ENCODE measurements at regions not wholly inside any gene's neighbourhood (a gene's known extent, or its start where the extent isn't known, plus 50 kb on each side); places are given as distances from the start of the nearest gene placed in this dataset.
"Not testable (repeated sequence)": the region's sequence is repeated elsewhere in the genome, so short reads cannot be mapped to it uniquely, and the experiment has no call there.

DNA sequence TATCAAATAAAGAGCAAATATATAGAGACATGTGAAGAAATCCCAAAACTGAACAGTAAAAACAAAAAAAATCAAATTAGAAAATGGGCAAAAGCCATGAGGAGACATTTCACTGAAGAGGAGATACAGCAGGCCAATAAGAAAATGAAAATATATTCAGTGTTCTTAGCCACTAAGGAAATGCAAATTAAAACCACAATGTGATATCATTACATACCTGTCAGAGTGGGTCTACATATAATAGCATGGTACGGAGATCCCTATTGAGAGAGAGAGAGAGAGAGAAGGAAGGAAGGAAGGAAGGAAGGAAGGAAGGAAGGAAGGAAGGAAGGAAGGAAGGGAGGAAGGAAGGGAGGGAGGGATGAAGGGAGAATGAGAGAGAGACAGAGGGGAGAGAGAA lies 707.0 kb upstream of the ACTRT1 start:
- DNase-seq, result no peak

DNA sequence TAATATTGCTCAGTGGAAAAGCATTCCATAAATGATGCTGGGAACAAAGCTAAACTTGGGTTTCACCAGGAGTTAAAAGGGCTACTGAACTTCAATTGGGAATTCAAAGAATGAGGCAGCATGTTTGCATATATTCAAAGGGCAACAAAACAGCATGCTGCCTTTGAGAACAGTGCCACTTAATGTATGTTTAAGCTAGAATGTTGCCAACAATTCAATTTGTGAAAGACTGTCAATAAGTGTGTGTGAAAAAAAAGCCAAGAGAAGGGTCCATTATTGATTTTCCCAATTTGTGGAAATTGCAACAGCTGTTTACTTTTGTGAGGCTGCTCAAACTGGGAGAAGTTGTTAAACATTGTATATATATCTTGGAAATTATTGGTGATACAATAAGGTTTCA lies 701.9 kb upstream of the ACTRT1 start:
- DNase-seq, result no peak

DNA sequence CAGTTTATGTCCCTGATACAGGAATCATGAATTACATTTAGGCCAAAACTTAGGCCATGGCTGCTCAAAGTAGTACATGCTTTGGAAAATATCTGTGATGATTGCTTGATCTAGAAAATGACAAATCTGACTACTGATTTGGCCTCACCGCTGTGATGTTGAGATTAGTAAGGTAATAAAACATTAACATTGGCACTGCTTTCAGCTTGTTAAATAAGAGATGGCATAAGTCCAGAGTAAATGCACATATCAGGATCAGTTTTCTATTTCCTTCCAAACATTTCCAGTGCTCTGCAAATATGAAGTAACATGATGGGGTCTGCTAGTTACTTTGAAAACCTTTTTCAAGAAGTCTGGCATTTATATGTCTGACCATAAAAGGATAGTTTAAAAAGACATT lies 687.3 kb upstream of the ACTRT1 start:
- no peak for DNase-seq

DNA sequence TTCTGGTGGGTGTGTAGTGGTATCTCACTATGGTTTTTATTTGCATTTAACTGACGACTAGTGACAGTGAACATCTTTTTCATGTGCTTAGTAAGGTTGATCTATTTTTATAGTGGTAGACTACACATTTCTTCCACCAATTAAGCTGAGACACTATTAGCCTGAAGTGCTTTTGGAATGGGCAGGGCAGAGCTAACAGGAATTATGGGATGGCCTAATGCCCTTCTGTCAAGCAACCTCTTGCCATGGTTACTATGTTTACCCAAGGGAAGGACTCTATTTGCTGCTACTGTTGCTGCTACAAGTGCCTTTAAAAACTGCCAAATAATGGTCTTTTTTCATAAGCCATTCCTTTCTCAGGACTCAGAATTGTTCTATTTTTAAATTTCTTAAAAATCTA lies 676.7 kb upstream of the ACTRT1 start:
- DNase-seq, result no peak

DNA sequence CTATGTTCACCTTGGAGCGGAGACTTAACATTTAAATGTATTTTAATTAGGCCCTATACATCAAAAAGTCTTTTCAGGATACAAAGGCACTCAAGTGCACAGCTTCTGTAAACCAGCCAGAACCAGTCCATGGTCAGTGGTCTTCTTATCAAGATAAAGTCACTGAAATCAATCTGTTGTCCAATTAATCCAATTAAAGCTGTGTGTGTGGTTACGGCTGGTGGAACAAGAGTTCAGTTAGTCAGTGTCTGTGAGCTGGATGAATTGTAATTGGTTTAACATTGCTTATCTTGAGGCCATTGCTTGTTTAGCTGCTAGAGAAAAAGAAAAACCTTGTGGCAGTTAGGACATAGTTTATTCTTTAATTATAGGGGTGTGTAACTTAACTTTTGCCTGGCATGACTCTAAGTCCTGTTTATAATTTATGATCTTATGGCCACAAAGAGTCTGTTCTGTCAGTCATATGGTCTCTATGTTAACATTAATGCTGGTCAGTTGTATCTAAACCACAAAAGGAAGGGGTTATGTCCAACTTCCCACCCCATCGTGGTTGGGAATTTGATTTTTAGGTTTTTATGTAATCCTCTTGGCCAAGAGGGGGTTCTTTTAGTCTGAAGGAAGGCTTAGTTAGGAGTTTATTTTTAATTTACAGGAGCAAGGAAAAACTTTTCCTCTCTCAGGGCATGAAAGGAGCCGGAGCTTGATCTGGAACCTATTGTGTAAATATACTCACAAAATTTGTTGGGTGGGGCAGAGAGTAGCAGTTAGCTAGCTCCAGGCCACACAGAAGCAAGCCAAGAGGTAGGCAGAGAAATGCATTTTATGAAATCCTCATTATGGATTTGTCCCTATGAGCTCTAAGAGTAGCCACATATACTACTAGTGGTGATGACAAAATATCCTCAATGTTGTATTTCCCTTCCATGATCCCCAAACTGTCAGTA lies 665.7 kb upstream of the ACTRT1 start:
- no peak for DNase-seq

DNA sequence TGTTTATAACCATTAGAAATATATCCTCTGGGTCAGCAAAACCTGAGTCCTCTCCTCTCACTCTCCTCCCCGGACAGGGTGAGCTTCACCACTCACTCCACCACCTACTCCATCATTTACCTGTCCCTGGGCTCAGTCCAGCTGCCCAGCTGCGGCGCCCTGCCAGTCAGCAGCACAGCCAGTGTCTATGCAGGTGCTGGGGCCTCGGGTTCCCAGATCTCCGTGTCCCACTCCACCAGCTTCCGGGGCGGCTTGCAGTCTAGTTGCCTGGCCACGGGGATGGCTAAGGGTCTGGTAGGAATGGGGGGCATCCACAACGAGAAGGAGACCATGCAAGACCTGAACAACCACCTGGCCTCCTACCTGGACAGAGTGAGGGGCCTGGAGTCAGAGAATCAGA lies 662.2 kb upstream of the ACTRT1 start:
- DNase-seq, result no peak

DNA sequence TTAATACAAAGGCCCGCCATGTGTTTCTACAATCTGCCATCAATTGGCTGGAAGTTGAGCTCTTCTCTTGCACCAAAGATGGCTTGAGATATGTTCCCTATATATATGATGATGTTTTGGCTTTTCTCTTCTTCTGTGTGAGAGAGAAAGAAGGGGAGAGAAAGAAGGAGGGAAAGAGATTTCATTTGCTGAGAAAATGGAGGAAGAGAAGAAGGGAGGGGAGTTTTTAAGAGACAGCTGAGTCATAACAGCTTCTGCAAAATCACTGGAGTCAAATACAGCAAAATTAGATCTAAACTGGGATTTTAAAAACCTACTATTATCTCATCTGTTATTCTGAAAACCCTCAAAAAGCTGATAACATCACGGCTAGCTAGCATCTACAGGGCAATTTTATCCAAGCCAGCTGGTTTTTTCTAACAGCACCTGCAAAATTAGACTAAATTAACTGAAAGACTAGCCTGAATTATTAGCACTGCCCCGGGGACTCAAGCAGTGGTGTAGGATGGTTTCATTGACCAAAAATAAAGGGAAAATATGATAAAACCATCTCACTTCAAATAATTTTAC lies 647.6 kb upstream of the ACTRT1 start:
- no peak for DNase-seq

DNA sequence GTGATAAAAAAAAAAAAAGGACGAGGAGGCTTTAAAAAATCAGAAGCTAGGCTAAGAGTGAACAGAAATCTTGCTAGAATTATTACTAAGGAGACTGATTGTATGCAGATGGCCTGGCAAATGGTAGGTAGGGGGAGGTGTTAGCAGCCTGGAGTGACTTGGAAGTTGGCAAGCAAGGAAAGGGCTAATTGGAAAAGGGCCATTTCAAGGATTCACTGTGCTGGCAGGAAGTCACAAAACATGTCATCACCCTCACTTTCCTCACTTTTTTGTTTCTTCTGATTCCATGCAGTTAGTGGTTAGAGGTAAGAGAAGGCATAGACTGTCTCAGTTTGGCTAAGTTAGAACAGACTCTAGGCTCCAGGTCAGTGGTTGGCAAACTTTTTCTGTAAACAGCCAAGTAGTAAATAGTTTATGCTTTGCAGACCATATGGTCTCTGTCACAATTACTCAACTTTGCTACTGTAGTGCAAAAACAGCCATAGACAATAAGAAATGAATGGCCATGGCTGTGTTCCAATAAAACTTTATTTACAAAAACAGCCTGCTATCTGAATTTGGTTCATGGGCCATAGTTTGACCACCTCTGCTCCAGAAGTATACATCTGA lies 646.5 kb upstream of the ACTRT1 start:
- DNase-seq, result no peak

DNA sequence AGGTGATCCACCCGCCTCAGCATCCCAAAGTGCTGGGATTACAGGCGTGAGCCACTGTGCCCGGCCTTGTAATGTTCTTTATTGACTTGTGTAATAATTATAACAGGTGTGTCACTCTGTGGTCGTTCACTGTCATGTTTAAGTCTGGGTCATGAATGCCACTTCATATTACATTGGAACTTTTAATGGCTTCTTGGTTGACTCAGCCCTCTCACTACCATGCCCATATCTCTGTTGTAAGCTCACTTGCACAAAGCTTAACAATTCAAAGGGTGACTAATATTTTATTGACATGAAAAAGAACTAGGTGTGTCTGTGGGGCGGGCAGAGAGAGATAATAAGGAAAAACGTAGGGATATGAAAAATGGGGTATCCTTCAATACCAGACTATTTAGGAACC lies 639.7 kb upstream of the ACTRT1 start:
- no peak for DNase-seq

DNA sequence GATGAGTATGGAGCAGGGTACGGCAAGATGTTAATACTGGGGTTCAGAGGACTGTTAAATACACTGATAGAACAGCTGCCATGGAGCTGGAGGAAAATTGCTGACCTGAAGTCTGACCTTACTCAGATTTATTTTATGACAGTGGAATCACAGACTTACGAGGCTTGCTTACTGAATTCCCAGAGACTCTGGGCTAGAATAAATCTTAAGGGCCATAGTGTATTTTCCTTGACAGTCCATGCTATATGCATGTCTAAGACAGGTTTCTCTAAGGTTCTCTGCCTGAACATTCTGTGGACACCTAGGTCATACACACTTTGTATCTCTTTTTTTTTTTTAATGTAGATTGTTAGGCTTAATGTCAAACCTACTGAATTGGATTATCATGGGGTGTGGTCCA lies 633.2 kb upstream of the ACTRT1 start:
- DNase-seq, result no peak

DNA sequence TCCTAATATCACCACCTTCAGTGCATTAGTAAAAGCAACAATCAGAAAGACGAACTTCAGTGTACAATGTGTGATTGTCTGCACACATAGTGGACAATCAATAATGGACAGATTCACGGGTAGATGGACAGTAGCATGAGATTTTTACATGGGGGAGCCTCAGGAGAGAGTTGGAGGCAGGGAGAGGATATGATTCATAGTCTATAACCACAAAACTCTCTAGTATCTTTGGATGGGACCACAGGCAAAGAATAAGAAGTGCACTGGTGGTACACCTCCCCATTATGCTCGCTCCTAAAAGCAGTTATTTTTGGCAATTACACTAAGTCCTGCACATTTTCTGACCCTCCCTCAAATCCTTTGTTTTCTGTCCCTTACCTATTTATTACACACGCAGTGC lies 624.4 kb upstream of the ACTRT1 start:
- DNase-seq, result no peak

DNA sequence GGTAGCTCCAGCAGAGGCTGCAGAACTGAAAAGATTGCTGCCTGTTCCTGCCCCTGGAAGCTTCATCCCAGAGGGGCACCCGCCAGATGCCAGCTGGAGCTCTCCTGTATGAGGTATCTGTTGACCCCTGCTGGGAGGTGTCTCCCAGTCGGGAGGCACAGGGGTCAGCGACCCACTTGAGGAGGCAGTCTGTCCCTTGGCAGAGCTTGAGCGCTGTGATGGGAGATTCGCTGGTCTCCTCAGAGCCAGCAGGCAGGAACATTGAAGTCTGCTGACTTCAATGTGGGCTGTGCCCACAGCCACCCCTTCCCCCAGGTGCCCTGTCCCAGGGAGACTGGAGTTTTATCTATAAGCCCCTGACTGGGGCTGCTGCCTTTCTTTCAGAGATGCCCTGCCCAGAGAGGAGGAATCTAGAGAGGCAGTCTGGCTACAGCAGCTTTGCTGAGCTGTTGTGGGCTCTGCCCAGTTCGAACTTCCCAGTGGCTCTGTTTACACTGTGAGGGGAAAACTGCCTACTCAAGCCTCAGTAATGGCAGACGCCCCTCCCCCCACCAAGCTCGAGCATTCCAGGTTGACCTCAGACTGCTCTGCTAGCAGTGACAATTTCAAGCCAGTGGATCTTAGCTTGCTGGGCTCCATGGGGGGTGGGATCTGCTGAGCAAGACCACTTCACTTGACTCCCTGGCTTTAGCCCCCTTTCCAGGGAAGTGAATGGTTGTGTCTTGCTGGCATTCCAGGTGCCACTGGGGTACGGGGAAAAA lies 622.3 kb upstream of the ACTRT1 start:
- not testable (repeated sequence) for DNase-seq

DNA sequence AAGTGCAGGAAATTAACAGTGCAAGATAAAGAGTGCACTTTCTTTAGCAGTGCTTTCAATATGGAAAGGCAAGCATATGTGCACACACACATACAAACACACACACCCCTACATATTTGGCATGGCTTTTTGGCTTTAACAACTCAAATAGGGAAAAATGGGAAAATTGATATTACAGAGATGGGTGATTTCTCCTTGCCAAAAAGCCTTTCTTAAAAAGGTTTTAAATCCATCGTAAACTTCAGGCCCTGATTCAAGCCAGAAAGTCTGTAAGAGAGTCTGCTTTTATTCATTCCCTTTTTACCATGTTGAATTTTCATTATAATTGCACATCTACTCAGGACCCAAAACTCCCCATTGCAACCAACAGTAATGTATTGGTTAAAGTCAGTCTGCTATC lies 612.0 kb upstream of the ACTRT1 start:
- no peak for DNase-seq

DNA sequence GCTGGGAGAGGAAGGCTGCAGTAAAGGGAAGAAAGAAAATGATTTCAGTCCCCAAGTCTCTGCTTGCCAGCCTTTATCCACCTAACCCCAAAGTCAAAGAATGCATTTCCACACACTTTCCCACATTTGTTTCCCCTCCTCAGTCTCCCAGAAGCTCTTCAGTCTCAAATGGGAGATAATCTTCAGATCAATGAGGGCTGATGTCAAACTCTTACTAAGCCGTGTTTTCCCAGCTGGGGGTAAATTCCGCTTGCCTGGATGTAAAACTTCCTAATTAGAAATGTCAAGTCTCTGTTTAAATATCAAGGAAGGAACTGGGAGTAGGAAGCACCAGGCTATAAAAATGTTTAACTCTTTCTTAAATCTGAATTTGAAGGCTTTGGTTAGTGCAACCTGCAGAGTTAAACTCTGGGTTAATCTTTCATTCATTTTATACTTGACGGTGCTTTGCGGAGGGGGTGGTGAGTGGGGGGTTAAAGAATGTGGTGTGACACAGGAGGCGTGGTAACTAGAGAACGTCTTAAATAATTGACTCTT lies 601.4 kb upstream of the ACTRT1 start:
- no peak for DNase-seq

DNA sequence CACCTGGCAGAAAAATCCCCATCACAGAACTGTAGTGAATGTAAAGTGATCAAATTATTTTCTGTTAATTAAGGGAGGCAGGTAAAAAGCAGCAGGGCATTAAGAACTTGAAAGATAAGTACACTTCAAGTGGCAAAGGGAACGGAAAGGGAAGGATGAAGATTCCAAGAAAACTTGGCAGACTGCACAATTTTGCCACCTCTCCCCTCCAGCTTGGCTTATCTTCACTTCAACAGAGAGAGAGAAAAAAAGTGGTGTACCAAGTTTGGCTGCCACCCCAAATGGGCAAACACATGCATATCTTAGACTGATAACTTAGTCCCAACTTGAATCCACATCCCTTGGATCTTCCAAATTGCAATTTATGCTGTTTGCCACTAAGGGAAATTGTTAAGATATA lies 598.1 kb upstream of the ACTRT1 start:
- no peak for DNase-seq

DNA sequence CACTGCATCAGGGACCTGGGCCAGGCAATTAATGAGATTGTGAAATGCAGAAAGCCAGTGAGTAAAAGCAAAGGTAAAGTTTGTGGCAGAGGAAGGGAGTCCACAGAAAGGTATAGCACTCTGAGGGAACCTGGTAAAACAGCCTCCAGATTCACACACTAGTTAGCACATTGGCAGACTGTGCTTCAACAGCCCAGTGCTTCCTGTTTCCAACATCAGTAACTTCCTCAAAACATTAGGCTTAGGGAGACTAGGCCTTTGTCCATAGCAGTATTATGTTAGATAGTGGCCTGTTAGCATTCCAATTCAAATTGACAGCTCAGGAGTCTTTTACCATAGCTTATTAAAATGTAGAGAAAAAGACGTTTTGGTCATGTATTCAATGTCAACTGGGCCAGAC lies 582.6 kb upstream of the ACTRT1 start:
- no peak for DNase-seq

DNA sequence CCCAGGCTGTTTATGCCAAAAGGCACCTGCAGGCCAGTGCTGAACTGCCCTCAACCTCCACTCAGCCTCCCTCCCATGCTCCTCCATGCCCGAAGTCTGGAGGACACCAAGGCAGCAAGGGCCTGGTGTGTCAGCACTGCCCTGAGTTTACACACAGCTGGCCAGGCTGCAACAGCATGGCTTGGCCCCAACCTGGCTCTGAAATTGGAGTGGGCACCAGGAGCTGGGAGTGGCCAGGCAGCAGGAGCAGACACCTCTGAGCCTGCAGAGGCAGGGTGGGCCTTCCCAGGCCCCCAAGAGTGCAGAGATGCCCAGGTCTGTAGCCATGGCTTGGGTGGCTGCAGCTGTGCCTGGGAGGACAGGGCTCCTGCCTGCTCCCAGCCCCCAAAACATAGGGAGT lies 571.2 kb upstream of the ACTRT1 start:
- DNase-seq, result no peak

DNA sequence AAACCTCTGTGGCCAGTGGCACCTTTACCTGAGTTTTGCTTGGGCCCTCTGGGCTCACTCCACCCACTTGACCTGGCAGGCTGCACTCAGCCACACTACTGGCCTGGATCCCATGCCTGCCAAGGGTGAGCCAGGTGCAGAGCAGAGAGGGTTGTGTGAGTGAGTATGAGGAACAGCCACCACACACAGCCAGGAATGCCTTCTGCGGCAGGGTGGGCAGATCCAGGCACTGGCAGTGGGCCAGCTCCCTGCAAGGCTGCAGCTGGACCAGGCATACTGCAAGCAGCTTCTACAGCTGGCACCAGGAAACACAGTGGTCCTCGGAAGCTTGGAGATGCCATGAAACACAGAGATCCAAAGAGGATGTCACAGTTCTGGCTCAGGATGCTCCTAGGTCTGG lies 570.1 kb upstream of the ACTRT1 start:
- no peak for DNase-seq

DNA sequence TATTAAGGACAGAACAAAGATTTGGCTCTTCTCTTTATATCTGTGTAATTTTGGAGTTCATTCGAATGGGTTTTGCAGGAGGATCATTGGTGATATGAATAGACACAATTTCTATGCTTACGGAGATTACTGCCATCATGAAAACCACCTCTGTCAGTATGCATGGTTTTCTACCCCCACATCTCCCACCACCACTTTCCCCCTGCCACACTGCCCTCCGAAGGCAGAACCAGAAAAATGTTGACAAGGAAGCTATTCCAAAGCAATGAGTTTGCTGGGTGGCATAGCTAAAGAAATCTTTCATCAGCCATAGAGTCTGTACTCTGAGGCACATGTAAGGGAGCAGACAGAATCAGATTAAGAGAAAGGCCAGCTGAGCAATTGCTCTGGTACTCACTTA lies 567.3 kb upstream of the ACTRT1 start:
- no peak for DNase-seq

DNA sequence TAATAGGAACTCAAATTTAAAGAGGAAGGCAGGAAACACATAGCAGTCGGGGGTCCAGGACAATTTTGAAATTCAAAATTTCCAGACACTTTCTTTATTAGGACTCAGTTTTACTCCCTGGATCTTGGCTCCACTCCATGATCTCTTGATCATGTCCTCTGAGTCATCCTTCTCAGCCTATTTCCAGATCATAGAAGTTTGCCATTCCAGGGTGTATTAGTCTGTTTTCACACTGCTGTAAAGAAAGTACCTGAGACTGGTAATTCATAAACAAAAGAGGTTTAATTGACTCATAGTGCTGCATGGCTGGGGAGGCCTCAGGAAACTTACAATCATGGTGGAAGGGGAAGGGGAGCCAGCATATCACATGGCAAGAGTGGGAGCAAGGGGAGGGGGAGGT lies 564.7 kb upstream of the ACTRT1 start:
- no peak for DNase-seq

DNA sequence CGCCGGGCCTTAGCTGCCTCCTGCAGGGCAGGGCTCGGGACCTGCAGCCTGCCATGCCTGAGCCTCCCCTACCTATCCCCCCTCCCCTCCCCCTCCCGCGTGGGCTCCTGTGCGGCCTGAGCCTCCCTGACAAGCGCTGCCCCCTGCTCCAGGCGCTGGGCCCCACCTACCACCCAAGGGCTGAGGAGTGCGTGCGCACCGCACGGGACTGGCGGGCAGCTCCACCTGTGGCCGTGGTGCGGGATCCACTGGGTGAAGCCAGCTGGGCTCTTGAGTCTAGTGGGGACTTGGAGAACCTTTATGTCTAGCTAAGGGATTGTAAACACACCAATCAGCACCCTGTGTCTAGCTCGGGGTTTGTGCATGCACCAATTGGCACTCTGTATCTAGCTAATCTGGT lies 554.6 kb upstream of the ACTRT1 start:
- not testable (repeated sequence) for DNase-seq

DNA sequence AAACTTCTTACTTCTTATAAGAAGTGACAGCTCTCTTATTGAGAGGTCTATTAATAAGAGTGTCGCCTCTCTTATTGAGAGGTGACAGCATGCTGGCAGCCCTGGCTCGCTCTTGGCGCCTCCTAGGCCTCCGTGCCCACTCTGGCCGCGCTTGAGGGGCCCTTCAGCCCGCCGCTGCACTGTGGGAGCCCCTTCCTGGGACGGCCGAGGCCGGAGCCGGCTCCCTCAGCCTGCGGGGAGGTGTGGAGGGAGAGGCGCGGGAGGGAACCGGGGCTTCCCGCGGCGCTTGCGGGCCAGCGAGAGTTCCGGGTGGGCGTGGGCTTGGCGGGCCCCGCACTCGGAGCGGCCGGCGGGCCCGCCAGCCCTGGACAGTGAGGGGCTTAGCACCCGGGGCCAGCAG lies 554.2 kb upstream of the ACTRT1 start:
- not testable (repeated sequence) for DNase-seq

DNA sequence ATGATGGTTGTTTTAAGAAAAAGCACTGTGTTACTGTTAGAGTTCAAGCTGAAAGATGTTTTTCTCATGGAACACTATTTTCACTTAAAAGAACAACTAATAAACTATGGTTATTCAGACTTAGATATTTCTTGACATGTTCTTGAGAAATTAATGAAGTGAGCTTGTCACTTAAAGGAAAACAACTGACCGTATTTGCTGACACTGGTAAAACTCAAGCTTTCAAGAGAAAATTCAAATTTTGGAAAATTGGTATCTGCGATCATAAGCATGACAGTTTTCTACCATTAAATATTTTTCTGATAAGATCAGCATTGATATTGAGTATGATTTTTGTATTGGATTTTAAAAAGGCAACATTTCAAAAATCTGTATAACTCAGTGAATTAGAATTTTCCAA lies 549.5 kb upstream of the ACTRT1 start:
- no peak for DNase-seq

Data from GOT3 (cell line).